ENCODE measurements at regions not wholly inside any gene's neighbourhood (a gene's known extent, or its start where the extent isn't known, plus 50 kb on each side); places are given as distances from the start of the nearest gene placed in this dataset.

DNA sequence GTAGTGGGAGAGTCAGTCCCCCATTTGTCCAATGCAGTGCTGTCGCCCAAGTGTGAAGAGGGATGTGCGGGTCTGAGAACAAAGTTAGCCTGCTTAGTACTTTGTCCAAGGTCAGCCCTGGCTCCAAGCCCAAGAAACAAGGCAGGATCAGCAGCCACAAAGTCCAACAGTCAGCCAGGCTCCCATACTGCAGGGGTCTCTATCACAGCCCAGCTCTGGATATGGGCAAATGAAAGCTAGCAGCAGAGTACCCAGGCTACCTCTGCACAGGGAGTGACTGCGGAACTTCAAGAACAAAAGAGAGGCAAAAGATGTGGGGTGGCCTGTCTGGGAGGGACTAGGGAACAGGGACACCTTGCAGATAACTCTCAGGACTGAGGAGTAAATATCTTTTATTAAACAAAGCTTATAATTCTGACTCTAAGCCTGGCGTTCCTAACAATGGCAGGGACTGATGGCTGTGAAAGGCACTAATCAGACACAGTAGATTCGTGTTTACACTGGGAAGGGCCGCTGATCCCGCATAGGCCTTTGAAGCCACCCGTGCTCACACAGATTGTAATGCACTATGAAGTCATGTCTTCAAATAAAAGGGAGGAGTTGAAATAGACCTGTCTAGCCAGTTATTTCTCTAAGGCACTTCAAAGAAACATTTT is 91.0 kb upstream of the EEA1 start (continued):
- TF ChIP-seq, protein P1, sequence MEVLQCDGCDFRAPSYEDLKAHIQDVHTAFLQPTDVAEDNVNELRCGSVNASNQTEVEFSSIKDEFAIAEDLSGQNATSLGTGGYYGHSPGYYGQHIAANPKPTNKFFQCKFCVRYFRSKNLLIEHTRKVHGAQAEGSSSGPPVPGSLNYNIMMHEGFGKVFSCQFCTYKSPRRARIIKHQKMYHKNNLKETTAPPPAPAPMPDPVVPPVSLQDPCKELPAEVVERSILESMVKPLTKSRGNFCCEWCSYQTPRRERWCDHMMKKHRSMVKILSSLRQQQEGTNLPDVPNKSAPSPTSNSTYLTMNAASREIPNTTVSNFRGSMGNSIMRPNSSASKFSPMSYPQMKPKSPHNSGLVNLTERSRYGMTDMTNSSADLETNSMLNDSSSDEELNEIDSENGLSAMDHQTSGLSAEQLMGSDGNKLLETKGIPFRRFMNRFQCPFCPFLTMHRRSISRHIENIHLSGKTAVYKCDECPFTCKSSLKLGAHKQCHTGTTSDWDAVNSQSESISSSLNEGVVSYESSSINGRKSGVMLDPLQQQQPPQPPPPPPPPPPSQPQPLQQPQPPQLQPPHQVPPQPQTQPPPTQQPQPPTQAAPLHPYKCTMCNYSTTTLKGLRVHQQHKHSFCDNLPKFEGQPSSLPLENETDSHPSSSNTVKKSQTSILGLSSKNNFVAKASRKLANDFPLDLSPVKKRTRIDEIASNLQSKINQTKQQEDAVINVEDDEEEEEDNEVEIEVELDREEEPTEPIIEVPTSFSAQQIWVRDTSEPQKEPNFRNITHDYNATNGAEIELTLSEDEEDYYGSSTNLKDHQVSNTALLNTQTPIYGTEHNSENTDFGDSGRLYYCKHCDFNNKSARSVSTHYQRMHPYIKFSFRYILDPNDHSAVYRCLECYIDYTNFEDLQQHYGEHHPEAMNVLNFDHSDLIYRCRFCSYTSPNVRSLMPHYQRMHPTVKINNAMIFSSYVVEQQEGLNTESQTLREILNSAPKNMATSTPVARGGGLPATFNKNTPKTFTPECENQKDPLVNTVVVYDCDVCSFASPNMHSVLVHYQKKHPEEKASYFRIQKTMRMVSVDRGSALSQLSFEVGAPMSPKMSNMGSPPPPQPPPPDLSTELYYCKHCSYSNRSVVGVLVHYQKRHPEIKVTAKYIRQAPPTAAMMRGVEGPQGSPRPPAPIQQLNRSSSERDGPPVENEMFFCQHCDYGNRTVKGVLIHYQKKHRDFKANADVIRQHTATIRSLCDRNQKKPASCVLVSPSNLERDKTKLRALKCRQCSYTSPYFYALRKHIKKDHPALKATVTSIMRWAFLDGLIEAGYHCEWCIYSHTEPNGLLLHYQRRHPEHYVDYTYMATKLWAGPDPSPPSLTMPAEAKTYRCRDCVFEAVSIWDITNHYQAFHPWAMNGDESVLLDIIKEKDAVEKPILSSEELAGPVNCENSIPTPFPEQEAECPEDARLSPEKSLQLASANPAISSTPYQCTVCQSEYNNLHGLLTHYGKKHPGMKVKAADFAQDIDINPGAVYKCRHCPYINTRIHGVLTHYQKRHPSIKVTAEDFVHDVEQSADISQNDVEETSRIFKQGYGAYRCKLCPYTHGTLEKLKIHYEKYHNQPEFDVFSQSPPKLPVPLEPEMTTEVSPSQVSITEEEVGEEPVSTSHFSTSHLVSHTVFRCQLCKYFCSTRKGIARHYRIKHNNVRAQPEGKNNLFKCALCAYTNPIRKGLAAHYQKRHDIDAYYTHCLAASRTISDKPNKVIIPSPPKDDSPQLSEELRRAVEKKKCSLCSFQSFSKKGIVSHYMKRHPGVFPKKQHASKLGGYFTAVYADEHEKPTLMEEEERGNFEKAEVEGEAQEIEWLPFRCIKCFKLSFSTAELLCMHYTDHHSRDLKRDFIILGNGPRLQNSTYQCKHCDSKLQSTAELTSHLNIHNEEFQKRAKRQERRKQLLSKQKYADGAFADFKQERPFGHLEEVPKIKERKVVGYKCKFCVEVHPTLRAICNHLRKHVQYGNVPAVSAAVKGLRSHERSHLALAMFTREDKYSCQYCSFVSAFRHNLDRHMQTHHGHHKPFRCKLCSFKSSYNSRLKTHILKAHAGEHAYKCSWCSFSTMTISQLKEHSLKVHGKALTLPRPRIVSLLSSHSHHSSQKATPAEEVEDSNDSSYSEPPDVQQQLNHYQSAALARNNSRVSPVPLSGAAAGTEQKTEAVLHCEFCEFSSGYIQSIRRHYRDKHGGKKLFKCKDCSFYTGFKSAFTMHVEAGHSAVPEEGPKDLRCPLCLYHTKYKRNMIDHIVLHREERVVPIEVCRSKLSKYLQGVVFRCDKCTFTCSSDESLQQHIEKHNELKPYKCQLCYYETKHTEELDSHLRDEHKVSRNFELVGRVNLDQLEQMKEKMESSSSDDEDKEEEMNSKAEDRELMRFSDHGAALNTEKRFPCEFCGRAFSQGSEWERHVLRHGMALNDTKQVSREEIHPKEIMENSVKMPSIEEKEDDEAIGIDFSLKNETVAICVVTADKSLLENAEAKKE (CRISPR knock-in tag; IDR thresholded peaks at IDR 0.05): no peak
- TF ChIP-seq CREB1 (CRISPR knock-in tag; IDR thresholded peaks at IDR 0.05; ENCODE audit: low read depth) (no peak), POLR2AphosphoS5 (IDR thresholded peaks at IDR 0.05; ENCODE audit: low read depth) (no peak)
- TF ChIP-seq, protein P2, sequence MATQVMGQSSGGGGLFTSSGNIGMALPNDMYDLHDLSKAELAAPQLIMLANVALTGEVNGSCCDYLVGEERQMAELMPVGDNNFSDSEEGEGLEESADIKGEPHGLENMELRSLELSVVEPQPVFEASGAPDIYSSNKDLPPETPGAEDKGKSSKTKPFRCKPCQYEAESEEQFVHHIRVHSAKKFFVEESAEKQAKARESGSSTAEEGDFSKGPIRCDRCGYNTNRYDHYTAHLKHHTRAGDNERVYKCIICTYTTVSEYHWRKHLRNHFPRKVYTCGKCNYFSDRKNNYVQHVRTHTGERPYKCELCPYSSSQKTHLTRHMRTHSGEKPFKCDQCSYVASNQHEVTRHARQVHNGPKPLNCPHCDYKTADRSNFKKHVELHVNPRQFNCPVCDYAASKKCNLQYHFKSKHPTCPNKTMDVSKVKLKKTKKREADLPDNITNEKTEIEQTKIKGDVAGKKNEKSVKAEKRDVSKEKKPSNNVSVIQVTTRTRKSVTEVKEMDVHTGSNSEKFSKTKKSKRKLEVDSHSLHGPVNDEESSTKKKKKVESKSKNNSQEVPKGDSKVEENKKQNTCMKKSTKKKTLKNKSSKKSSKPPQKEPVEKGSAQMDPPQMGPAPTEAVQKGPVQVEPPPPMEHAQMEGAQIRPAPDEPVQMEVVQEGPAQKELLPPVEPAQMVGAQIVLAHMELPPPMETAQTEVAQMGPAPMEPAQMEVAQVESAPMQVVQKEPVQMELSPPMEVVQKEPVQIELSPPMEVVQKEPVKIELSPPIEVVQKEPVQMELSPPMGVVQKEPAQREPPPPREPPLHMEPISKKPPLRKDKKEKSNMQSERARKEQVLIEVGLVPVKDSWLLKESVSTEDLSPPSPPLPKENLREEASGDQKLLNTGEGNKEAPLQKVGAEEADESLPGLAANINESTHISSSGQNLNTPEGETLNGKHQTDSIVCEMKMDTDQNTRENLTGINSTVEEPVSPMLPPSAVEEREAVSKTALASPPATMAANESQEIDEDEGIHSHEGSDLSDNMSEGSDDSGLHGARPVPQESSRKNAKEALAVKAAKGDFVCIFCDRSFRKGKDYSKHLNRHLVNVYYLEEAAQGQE (IDR thresholded peaks at IDR 0.05; ENCODE audit: unreplicated experiment): no peak
